ENCODE measurements at regions not wholly inside any gene's neighbourhood (a gene's known extent, or its start where the extent isn't known, plus 50 kb on each side); places are given as distances from the start of the nearest gene placed in this dataset.
"Not testable (repeated sequence)": the region's sequence is repeated elsewhere in the genome, so short reads cannot be mapped to it uniquely, and the experiment has no call there.

DNA sequence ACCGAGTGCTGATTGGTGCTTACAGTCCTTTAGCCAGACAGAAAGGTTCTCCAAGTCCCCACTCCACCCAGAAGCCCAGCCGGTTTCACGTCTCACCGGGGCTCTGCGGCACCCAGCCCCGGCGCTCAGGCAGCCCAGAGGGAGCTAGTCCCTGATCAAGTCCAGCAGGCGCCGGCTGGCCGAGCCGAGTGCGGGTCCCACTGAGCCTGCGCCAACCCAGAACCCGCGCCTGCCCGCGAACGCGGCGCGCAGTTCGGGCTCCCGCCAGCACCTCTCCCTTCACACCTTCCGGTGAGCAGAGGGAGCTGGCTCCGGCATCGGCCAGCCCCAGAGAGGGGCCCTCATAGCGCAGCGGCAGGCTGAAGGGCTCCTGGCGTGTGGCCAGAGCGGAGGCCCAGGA lies 481.6 kb upstream of the CHD1 start:
- not testable (repeated sequence) for DNase-seq

DNA sequence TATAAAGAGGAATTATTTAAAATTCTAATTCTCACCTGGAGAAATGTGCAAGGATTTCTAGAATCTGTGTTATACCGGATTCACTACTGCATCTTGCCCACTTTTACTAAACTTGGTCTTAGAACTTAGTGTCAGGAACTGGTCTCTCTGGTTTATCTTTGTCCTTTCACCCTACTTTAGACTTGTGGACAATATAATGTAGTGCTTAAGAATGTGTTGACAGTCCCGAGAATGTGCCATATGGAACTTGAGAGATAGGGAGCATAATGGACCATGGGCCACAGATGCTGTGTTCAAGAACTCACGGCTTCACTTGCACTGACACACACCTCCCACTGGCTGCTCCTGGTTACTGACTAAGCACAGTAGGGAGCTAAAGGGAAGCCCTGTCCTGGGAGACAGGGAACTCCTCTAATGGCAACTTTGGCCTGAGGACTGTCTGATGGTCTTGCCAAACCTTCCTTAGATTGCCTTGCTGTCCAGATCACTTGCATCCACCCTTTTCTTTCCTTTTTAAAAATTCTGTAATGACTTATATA lies 476.0 kb upstream of the CHD1 start:
- not testable (repeated sequence) for DNase-seq

DNA sequence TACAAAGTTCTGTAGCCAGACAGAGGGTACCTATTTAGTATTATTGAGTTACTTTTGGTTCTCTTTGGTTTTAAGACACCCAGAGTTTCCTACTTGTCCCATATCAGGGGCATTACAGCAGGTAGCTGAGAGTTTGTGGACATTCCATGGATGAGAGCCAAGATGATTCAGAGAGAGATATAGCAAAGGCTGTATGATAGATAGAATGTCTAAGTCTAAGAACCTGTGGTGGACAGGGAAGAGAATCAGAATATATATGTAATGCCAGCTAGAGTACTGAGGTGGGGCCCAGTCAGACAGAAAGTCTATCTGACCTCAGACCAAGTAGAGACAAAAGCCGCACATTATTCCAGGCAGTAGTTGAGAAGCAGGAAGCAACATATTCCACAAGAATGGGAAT lies 471.8 kb upstream of the CHD1 start:
- DNase-seq = not testable (repeated sequence)

DNA sequence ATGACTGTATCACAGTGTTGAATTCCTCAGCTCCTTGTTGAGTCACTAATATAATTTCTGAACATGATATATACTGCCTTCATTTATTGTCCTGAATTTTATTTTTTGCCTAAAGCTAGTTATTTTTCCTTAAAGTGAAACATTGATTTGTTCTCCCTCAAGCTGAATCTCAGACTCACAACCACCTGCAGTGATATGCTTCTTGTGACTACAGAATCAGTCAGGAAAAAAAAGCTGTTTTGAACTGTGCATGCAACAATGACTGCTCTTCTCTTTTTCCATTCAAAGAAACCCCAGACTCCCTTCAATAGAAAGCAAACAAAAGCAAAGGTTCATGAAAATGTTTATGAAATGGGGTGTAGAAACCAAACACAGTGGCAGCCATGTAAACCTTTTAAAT lies 470.2 kb upstream of the CHD1 start:
- DNase-seq = no peak

DNA sequence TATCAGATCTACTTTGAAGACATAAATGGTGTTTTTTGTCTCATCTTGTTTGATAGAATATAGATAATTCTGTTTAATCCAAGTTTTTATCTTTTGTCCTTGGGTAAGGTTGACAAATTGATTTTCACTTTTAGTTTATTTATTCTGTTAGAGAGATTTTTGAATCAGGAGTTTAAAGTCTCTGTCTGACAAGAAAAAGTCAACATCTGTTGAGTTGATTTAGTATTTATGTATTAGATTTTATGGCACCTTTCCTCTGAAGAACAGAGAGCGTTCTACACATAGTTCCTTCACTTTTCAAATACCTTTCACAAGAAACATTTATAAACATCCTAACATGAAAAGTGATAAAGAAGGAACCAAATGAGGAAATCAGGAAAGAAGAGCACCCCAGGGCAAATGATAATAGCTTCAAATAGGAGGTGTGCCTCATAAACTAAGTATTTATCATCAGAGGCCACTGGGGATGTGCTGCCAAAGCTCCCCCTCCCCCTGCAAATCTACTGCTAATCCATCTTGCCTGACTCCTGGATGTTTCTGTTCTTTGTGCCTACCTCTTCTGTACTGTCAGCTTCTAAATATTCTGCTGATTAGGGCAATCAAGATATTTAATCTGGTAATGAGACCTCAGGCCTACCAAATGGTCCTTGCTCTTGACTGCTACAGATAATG lies 457.7 kb upstream of the CHD1 start:
- no peak for DNase-seq

DNA sequence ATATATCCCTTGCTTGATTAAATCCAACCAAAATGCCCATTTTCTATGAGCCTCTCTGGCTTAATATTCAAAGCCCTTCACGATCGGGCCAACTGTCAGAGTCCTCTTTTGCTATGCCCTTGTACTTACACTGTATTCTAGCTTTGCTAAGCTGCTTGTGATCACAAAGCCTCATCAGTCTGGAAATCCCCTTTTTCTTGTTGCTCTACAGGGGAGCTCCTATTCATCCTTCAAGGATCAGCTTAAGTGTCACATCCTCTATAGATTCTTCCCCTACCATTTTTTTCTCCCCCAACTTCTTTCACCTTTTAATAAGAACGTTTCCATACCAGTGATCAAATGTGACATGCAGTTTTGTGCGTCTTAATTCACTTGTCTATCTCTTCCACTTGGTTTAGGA lies 450.4 kb upstream of the CHD1 start:
- DNase-seq = no peak

DNA sequence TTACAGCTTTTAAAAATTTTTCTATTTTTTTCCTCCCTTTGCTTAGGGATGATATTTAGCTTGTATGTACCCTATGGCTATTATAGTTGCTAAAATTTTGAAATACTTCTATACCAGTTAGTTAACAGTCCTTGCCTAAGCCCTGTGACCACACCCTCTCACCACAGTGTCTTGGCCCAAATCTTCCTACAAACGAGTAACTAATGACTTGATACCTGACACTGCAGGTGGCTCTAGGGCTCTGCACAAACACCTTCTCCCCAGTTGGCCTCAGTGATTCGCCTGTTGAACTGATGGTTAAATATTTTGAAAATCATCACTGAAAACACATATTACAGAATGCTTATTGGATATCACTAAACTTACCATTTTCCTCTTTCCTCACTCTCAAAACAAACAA lies 449.6 kb upstream of the CHD1 start:
- no peak for DNase-seq

DNA sequence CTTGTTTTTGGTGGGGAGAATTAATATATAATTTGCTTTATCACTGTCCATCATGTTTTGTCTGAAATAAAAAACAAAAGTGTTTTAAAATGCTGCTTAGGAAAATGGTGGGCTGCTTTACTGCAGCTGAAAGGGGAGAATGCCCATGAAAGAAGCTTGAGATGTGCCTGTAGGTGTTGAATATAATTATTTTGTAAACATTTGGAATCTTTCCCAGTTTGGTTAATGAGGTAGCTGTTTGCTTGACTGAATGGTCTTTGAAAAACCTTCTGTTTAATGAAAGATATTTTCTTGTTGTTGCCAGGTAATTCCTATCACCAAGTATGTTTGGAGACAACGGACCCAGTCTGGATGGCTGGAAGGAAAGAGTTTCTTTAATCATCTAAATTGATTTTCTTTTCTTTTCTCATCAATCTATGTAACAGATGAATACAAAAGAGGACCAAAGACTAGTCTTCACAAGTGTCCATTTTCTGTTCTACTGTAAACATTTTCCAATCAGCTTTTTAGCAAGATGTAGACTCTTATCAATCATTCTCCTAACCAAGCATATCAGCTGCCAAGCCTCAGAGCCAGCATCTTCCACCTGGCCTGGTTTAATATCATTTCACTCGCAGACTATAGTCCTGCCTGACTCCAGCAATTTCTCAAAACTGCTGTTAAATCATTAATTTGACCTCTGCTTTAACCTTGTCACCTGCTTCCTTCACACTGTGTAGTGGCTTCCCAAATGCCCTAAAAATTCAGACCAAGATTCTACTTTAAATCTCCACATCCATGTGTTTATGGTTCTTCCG lies 441.2 kb upstream of the CHD1 start:
- DNase-seq = no peak

DNA sequence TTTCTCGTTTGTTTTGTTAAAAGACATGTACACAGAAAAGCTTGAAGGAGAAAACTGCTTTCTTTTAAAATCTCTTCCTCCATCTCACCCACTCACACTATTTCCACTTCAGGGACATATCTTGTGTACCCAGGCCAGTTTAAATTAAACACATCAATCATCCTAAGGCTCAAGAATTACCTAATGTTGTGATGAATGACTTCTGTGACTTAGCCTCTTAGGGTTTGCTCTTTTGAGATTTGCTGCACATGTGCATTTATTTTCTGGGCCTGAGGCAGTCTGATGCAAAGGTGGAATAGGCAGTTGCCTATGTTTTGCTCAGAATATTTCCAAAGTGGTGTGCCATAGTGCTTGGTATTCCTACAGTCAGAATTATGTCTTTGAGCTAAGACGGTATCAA lies 439.9 kb upstream of the CHD1 start:
- DNase-seq = no peak

DNA sequence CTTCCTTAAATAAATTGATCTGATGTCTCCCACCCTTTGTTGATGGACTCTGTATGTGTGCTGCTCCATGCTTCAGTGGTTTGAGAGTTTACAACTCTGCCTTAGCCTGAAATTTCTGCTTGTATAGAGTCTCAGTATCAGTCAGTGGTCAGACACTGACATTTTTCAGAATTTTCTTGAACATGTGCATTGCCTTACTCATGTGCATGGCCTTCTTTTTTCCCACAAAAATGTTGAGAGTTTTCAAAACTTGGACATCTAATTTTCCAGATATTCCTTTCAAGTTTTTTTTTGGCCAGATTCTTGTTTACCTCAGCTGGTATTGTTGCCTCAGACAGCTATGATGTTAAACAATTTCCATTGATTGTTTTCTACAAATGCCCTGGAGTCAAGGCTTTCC lies 427.1 kb upstream of the CHD1 start:
- DNase-seq = no peak

DNA sequence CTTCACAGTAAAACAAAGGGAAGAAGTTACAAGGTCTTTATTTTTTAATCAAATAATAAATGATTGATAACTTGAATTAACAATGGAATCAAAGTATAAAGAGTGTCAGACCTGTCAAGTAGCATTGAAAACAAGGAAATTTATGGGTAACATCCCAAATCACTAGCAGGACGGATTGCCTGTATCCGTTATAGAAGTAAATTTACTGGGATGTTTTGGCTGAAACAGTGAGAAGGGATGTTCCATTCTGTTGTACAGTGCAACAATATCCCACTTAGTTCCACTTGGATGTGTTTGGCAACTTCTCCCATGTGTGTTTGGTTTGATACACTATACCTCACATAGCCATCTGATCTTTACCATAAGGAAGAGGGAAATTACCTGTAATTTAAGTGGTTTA lies 421.0 kb upstream of the CHD1 start:
- no peak for DNase-seq

DNA sequence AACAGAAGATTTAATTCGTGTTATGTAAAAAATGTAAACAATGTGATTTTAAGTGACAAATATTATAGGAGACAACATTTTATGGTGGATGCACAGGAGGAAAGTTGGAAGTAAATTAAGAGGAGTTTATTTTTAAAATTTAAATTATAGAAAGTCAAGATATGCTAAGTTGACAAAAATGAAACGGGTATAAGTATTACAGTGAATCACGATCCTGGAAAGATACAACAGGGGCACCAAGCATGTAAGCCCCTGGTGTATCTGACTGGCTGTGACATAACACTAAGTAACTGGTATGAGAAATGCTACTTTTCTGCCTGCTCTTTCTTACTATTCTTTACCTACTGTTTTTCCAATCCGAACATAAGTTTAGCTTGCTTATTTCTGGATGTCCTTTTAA lies 419.8 kb upstream of the CHD1 start:
- DNase-seq = no peak

DNA sequence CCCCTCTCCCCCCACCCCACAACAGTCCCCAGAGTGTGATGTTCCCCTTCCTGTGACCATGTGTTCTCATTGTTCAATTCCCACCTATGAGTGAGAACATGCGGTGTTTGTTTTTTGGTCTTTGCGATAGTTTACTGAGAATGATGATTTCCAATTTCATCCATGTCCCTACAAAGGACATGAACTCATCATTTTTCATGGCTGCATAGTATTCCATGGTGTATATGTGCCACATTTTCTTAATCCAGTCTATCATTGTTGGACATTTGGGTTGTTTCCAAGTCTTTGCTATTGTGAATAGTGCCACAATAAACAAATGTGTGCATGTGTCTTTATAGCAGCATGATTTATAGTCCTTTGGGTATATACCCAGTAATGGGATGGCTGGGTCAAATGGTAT lies 411.0 kb upstream of the CHD1 start:
- DNase-seq = not testable (repeated sequence)

DNA sequence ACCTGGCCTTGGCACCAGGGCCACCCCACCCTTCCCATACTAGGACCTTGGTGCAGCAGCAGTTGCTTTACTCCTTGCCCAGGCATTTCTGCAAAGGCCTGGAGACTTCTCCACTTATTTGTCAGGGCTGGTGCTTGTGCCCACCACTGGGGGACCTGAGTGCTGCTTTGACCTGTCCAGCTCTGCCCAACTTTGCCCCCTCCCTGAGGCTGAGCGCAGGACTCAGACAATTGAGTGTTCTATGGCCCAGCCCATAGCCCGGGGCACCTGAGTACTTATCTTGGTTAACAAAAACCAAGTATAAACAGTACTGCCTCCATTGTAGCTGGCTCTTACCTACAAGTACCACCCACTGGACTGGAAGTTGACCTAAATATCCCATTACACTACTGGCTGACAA lies 406.1 kb upstream of the CHD1 start:
- no peak for DNase-seq

DNA sequence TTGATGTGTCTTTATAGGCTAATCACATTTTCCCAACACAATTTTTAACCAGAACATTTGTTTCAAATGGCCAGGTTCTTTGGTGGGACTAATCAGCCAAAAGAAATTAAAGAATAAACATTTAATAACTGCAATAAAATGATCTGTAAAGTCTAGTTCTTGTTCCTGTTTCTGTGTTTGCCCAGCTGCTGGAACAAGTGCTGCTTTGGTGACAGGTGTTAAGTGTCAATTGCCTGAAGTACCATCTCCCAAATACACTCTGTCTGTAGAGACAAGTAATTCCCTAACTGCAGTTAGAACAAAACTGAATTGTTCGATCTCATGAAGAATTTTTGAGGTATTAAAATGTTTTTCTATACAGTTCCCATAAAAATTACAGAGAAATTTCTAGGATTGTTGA lies 402.3 kb upstream of the CHD1 start:
- no peak for DNase-seq

DNA sequence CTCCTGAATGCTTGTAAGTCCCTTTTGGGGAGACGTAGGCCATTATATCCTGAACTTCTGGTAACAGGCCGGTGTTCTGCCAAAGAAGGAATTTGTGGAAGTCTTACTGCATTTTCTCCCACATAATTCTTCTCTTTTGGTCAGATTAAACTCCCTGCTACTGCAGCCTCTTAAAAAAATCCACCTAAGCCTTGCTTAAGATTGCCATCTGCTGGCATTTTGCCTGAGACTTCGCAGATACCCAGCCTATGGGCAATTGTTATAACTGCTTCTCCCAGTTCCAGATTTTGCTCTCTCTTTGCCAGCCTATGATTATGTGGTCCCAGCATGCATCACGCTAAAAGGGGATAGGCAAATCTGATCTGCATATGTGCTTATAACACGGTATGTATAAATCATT lies 391.6 kb upstream of the CHD1 start:
- DNase-seq = peak; percentile 58 to 63

DNA sequence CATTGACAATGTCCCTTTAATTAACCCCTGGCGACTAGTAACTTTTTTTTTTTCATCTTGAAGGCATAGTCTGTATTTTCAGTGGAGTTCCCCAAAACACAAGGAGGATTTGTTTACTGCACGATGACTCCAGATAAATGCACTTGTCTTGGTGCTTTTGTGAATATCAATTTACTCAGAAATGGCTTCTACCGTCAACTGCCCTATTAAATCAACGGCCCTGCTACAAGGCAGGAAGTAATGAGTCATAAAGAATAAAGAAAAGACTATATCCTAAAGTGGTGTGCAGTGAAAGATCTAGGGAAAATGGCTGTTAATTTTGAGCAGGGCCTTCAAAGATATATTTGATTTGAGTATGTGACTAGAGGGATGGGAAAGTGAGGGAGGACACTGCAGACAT lies 388.3 kb upstream of the CHD1 start:
- DNase-seq = peak in 1 of 2 donors; percentile 22

DNA sequence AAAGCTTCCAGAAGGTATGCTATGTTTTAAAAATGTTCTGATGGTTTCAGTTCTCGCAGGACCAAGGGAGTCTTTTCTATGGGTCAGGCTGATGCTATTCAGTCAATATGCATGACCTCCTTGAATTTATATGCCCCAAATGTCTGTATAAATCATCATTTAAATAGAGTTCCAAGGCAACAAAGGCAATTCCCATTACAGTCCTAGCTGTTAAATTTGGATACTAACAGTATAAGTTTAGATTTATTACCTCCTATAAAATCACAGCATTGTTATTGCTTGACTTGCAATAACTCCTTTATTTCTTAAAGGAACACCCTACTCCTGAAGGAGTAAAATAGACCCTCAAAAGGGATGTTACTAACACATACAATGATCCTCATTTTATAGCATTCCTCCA lies 387.7 kb upstream of the CHD1 start:
- no peak for DNase-seq

DNA sequence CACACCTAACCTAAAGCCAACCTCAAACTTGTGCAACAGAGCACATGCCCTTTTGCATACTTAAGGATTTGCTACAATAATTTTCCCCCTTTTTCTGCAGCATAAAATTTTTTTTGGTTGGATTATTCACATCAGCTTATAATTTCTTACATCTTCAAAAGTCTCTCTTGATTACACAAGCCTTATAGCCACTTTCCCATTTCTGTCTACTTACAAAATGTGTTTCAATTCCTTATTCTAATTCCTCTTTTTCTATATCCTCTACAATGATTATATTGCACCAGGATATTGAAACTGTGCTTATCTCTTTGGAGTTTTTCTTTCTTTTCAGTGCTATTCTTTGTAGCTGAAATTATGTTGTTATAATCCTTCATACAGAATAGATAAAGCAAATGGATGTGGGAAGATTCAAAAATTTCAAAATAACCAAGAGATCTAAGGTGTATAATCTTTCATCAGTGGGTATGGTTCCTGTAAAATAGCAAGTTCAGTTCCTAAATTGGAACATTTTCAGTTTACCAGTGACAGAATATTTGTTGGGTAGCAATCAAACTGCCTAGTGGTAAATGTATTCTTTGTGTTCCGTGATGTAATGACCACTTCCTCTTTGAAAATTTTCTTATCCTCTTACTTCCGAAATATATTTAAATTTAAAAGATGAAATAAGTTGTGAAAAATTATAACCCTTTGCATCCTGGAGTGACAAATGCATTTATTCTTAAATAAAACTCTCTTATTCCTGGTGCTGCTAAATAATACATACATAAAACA lies 386.8 kb upstream of the CHD1 start:
- DNase-seq = peak; percentile 38 to 85

DNA sequence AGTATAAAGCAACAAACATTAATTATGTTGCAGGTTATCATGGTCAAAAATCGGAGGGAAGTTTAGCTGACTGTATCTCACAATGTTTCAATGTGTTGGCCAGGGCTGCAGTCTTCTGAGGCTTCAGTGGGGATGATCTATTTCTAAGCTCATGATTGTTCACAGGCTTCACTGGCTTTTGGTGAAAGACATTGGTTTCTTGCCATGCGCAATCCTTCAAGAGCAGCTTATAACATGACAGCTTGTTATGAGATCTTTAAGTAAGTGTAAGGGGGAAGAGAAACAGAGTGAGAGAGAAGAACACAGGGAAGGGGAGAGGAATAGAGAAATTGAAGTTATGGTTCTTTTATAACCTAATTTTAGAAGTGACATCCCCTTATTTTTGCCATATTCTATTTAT lies 385.9 kb upstream of the CHD1 start:
- DNase-seq = peak; percentile 6 to 21

DNA sequence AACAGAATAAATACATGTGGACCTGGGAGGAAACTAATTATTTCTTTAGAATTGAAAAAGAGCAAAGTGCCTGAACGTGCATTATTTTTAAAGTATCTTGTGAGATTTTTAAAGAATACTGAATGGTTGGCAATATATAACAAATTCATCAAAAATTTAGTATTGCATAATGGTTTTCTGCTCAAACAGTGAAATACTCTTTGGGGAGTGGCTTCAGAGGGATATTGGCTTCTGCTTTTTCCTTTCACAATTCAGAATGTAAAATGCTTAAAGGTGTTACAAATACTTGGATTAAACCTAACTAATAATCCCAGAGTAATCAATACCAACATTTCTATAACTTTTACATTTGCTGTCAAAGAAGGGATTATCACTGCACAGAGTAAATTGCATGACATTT lies 379.3 kb upstream of the CHD1 start:
- peak; percentile 14 to 72 for DNase-seq

DNA sequence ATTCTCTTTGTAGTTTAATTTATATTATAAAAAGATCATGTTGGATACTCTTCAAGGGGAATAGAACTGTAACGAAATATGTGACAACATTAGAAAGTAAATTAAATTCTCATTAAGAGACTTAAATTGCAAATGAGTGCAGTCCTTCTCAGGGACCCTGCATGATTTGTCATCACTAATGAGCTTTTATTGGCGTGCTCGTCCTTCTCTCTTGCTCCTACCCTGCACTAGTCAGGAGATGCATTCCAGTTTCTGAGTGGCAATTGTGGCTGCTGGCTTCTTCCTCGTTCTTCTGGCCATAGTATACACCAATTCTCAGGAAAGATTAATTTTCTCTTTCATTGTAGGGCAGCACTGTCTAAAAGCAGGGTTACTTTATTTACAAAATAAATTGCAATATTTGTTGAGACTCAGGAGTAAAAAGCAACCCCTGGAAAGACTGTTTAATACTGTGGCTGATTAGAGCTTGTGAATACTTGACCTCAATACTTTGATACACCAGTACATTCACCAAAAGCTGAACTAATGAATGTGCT lies 376.3 kb upstream of the CHD1 start:
- no peak for DNase-seq

DNA sequence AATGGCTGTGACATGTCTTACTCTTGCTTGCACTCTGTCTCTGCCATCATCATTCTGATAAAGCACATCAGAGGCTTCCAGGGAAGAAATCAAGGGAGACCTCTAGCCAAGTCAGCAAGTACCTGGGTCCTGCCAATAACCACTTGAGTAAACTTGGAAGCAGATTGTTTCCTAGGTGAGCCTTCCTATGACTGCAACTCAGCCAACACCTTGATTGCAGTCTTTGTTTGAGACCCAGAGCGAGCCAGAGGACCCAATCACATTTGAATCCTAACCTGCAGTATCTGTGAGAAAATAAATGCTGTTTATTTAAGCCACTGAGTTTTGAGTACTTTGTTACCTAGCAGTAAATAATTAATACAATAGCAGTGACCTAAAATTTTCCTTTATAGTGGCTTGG lies 356.8 kb upstream of the CHD1 start:
- DNase-seq = no peak
